ENCODE measurements at regions not wholly inside any gene's neighbourhood (a gene's known extent, or its start where the extent isn't known, plus 50 kb on each side); places are given as distances from the start of the nearest gene placed in this dataset.

DNA sequence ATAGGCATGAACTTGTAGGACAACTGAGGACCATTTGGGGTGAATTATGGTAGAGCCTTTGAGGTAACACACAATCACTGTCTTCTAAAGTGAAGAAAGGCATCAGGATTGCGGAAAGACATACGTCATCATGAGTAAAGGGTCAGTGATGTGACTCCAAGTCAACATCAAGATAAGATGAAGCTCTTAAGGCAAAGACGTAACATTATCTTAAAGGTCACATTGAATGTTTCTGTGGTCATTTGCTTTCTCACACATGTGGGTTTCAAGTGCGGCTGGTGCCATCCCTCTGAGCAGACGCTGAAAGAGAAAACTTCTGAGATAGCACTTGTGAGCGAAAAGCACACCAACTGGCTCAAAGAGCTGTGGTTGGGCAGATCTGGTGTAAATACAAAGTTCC is 63.3 kb upstream of the GRAMD2B start:
- no peak for DNase-seq (ENCODE audit: low spot score)

DNA sequence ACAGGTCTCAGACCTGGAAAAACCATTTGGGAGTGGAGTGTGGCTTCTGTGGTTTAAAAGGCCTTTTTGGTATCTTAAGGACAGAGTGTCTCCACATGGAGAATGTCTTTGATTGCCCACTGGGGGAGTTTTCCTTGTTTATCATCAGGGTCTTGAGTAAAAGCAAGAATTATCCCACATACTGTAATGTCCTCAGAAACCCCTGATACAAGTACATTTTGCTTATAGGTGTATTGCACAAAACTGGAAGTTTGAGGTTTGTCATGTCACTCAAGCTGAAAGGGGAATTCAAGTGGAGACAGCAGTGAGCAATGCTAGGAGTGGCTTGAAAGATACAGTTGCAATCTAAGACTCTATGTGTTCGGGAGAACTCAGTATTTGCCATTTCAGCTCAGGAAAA is 62.7 kb upstream of the GRAMD2B start:
- no peak for DNase-seq (ENCODE audit: low spot score)

DNA sequence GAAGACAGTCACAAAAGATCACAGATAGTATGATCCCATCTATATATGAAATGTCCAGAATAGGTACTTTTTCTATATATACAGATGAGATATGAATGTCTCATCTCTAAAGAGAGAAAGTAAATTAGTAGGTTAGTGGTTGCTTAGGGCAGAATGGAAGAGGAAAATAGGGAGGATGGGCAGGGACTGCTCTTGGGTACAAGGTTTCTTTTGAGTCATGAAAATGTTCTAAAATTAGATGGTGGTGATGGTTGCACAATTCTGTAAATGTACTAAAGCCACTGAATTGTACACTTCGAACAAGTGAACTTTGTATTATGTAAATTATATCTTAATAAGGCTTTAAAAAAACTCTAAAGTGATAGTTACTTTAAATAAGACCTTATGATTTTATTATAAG is 59.6 kb upstream of the GRAMD2B start:
- DNase-seq (ENCODE audit: low spot score): no peak

DNA sequence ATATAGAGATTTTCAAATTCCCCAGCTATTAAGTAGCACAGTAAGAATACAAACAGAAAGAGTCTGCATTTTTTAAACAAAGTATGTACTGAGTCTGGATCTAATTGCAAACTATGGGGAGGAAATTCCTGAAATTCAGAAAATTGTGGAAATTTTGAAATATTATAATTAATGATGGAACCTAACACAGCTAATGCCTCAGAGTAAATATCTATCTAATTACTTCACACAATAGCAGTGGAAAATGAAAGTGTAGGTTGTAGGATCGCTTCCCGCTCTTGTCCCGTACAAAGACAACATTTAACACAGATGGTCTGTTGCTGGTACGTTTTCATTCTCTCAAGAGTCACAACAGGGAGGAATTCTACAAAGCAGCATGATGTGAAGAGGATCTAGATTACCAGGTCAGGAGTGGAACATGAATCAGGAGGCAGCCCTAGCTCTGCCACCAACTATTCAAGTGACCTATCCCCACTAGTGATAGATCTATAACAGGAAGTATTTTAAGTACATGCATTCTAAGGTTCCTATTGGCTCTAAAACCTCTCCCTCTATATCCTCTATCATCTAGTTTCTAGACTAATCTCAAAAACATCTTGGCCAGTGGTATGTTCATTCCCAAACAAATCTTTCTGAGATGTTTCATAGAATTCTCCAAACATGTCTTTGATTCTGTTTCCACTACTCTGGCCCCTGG is 58.9 kb upstream of the GRAMD2B start:
- no peak for DNase-seq (ENCODE audit: low spot score)

DNA sequence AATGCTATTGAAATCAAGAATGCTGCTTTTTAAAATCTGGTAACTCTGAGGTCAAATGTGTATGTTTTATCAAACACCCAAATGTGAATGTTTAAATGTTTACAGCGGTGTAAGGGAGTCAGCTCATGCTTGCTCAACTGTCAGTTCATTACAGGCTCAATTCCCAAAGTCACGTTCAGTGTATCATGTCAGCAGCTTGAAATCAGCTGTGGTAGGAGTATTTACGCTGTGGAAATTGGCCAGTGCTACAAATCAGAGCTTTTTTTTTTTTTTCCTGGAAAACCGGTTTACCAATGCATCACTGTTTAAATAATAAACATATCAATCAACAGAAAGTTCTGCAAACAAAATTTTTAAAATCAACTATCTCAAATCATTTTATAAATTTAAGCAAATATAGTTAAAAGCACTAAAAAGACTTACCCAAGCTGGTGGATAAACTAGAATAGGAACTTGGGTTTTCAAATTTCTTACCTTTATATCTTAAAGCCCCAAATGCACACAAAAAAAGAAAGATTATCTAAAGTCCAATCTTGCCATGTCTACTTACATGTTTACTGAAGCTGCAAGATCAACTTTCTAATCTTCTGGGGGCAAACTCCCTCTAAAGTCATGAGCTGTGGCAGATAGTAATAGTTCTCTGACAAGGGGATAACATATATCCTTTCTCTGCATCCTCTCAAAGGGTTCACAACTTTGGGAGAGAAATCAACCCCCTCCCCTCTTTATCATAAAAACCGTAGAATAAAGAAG is 57.6 kb upstream of the GRAMD2B start:
- DNase-seq (ENCODE audit: low spot score): no peak

DNA sequence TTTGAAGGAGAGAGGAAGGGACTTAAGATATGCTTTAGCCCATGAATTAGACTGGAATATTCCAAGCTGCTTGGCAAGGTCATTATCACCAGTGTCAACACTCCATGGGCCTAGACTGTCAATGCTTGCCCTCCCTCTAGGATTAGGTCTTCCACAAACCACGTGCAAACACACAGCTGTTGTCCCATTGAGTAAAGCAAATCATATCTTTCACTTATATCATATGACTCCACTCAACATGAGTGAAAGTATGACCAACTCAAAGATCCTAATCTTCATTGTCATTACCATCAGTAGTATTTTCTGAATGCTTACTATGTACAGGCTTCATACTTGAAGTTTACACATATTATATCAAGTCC is 57.0 kb upstream of the GRAMD2B start:
- no peak for DNase-seq (ENCODE audit: low spot score)

DNA sequence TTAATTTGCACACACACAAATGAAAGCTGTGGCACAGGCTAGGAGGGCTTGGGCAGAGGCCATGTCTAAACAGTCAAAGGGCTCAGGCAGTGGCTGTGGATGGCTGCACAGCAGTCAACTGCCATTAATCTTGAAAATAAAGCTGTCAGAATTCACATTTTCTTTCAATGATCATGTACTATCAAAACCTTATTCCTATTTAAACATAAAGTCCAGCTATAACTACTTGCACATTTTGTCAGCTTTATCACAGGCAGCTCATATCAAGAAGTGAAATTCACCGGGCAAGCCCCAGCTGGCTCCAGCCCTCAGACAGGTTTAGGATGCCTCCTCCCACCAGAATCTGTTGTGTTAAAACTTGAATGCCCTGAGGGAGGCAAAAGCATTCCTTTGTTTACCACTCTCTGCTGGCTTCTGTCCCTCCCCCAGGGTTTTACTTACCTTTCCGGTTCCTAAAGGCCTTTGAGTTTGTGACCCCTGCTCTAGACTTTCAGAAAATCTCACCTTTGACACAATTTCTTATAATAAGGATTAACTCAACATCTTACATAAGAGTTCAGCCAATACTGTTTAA is 54.9 kb upstream of the GRAMD2B start:
- DNase-seq (ENCODE audit: low spot score): no peak

DNA sequence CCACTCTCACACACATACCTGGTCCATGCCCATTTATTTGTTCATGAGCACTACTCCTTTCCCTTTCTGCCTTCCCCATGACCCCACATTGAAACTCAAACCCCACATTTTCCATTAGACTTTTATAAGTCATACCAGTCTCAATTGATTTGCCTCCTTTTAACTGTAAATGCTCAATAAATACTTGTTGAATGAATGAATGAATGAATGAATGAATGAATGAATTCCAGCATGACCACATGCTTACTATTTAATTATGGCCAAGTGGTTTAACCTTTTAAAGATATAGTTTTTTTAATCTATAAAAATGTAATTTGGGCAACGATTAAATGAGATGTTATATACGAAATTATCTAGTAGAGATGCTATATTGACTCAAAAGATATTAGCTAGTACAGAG is 54.1 kb upstream of the GRAMD2B start:
- no peak for DNase-seq (ENCODE audit: low spot score)

DNA sequence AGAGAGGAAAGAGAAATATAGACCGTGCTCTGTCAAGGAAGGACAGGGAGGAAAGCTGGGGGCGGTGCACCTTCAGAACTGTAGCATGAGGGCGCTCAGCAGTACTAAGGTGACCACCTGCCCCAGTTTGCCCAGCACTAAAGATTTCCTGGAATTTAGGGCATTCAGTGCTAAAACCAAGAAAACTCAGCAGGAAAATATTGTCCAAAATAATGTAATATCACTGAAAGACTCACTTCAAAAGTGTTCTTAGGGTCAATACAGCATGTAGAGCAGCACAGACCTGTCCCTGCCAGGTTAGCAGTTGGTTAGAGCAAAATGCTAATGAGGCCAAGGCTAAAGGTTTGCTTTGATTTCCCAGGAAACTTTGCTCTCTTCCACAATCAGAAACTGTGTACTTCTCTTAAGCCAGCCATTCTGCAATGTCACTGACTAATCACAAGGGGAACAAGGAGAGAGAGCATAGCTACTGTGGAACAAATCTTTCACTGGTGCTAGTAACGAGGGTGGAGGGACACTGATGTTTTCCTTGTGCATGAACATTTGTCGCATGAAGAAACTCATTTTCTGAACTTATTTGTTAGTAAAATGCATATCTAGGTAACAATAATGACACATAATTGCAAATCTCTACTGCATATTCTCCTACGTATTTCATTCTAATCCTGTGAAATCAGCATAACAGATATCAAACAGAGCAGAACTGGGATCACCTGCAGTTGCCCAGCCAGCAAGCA is 53.0 kb upstream of the GRAMD2B start:
- DNase-seq (ENCODE audit: low spot score): no peak

DNA sequence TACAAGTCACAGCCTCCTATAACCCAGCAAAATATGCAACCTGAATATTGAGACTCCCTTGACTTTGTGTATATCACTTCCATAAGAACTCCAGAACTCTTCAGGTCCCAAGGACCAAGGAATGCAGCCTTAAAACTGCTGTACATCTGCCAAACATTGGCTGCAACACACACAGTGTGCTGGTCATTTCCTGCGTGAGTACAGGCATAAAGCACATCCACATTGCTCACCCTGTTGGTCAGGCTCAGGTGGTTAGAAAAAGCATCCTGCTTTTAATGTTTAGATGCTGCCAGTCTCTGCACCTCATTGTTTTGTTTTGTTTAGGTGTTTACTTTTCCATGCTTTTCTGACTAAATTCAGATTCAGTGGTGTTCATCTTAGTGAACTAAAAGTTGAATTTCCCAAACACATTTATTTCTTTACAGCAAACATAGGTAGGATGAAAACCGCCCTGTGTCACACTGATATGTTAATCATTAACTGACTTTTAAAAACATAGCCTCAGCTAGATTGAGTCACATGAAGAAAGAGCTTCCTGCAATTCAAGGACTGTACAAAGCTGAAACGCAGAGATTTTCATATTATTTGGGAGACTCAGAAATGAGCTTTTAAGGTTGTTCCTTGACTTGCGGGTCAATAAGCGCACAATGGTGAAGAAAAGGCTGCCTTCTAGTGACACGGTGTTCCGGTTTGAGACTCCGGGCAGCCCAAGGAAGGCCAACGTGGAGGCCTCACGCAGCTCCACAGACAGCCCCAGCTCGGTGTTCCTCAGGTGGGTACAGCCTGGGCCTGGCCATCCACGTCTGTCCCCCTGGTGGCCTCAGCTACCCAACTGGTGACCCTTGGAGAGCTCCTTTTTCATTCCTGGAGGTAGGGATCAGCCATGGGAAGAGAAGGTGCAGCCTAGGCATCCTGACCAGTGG is 52.2 kb upstream of the GRAMD2B start:
- no peak for DNase-seq (ENCODE audit: low spot score)

DNA sequence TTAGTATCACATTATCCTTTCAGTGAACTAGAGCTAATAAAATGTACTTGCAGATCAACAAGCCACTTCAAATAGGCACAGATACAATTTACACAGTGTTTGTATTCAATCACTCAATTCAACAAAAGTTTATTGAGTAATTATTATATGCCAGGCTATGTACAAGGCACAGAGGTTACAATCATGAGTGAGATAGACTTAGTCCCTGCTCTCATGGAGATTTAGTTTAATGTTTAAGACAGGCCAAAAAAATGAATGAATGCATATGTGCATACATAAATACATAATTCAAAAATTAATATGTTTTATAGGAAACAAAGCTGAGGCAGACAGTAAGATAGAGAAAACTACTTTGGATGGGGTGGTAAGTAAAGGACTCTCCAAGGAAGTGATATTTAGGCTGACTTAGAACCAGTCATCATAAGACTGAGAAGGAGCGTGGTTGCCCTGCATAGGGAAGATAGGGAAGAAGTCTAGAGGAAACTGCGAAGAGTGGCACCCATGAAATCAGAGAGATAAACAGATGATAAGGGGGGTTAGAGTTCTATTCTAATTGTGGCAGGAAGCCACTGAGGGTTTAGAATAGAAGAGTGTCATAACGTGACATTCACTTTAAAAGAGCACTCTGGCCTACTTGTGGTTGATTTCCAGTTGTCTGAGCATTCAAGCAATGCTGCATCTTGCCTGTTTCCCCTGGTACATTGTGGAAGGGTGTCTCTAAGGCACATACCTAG is 49.7 kb upstream of the GRAMD2B start:
- no peak for DNase-seq (ENCODE audit: low spot score)

Measured in H4 (cell line).